SK-N-SH (cell line): ENCODE measurements at regions not wholly inside any gene's neighbourhood (a gene's known extent, or its start where the extent isn't known, plus 50 kb on each side); places are given as distances from the start of the nearest gene placed in this dataset.

Experiments
- CTCF ChIA-PET: fragments of 300-600, 350-600 bp; formaldehyde crosslinking; extraction: SDS; loops from one replicate; lab custom pipeline; 2021; lab: Yijun Ruan, JAX
- POLR2A ChIA-PET: fragments of 350-600 bp; sonication (Branson Sonifier 250); formaldehyde crosslinking; extraction: SDS; loops from one replicate; lab custom pipeline; 2020; ENCODE audit warnings: antibody characterized with exemption, inconsistent platforms; lab: Yijun Ruan, JAX
- DNase-seq: peaks from one replicate; pipeline ENCODE4 v3.0.0; 2012
- H2AFZ ChIP-seq: fragments of 200-600 bp; sonication (generic); 2 replicates; pipeline ENCODE4 v1.8.1; 2016; ENCODE audit warnings: antibody characterized with exemption, mild to moderate bottlenecking, low read depth
- H3F3A ChIP-seq: fragments of 200-600 bp; sonication (generic); replicated peaks from 2 replicates; pipeline ENCODE3; 2016; ENCODE audit warnings: antibody characterized with exemption, mild to moderate bottlenecking; ENCODE audit not compliant: insufficient read depth
- H3K27ac ChIP-seq, 2 experiments: fragments of 200-500 bp in 1 of 2; fragments of 200-600 bp in 1 of 2; sonication (Bioruptor generic) in 1 of 2; sonication (generic), shearing (Covaris generic) in 1 of 2; 2 replicates each; pipeline versions ENCODE4 v1.5.1 to v1.6.1; 2014 to 2016; ENCODE audit warnings: low read depth in 2 of 2, inconsistent platforms in 1 of 2, low read length in 1 of 2, mild to moderate bottlenecking in 1 of 2, mixed read lengths in 1 of 2
- H3K27me3 ChIP-seq: fragments of 200-600 bp; sonication (generic), shearing (Covaris generic); 2 replicates; pipeline ENCODE4 v1.6.1; 2016; ENCODE audit warnings: mixed run types; ENCODE audit not compliant: insufficient read depth
- H3K36me3 ChIP-seq, 2 experiments: fragments of 200-500 bp in 1 of 2; fragments of 200-600 bp in 1 of 2; sonication (Bioruptor generic) in 1 of 2; sonication (generic) in 1 of 2; replicated peaks in 1 of 2; 2 replicates each; pipeline versions ENCODE3 to v1.5.1; 2014 to 2016; ENCODE audit warnings: low read length in 1 of 2, mild to moderate bottlenecking in 1 of 2; ENCODE audit not compliant: insufficient read depth in 2 of 2, control insufficient read depth in 1 of 2
- H3K4me1 ChIP-seq, 2 experiments: fragments of 200-500 bp in 1 of 2; fragments of 200-600 bp in 1 of 2; sonication (Bioruptor generic) in 1 of 2; sonication (generic), shearing (Covaris generic) in 1 of 2; 2 replicates each; pipeline versions ENCODE4 v1.5.1 to v1.6.1; 2014 to 2016; ENCODE audit warnings: low read depth in 1 of 2, low read length in 1 of 2, mixed run types in 1 of 2; ENCODE audit not compliant: insufficient read depth in 2 of 2, control insufficient read depth in 1 of 2
- H3K4me2 ChIP-seq: fragments of 200-600 bp; sonication (generic), shearing (Covaris generic); 2 replicates; pipeline ENCODE4 v1.6.1; 2017; ENCODE audit warnings: mixed run types
- H3K4me3 ChIP-seq, 2 experiments: fragments of 200-500 bp in 1 of 2; fragments of 200-600 bp in 1 of 2; sonication (Bioruptor generic) in 1 of 2; sonication (generic), shearing (Covaris generic) in 1 of 2; 2 replicates each; pipeline versions ENCODE4 v1.5.1 to v1.8.1; 2014 to 2016; ENCODE audit warnings: low read depth in 2 of 2, inconsistent platforms in 1 of 2, low read length in 1 of 2, mild to moderate bottlenecking in 1 of 2, mixed read lengths in 1 of 2, moderate library complexity in 1 of 2
- H3K79me2 ChIP-seq: fragments of 200-600 bp; sonication (generic); 2 replicates; pipeline ENCODE4 v1.8.1; 2017; ENCODE audit warnings: mild to moderate bottlenecking; ENCODE audit not compliant: insufficient read depth
- H3K9ac ChIP-seq: fragments of 200-600 bp; sonication (generic); 2 replicates; pipeline ENCODE4 v1.6.1; 2017; ENCODE audit warnings: mixed run types
- H3K9me2 ChIP-seq: fragments of 200-600 bp; sonication (generic); 2 replicates; pipeline ENCODE4 v1.6.1; 2017; ENCODE audit warnings: mixed run types
- H3K9me3 ChIP-seq: fragments of 200-600 bp; sonication (generic); 2 replicates; pipeline ENCODE4 v1.6.1; 2017; ENCODE audit warnings: mixed run types, mild to moderate bottlenecking, moderate library complexity
- H4K20me1 ChIP-seq: fragments of 200-600 bp; sonication (generic); 2 replicates; pipeline ENCODE4 v1.6.1; 2017; ENCODE audit warnings: mild to moderate bottlenecking, mixed run types; ENCODE audit not compliant: insufficient read depth
- CHD2 ChIP-seq: fragments of 150-350 bp; IDR thresholded peaks from 2 replicates; pipeline ENCODE4 v1.6.1; 2018; ENCODE audit warnings: low read length; ENCODE audit not compliant: partially characterized antibody
- CTCF ChIP-seq: fragments of 200-600 bp; sonication (generic); IDR thresholded peaks from 2 replicates; pipeline ENCODE4 v1.6.1; 2017; ENCODE audit warnings: antibody characterized with exemption, mild to moderate bottlenecking, moderate library complexity
- EP300 ChIP-seq, 2 experiments: IDR thresholded peaks; 2 replicates each; pipeline versions ENCODE4 v1.4.0 to v1.6.1; 2012; ENCODE audit warnings: borderline replicate concordance in 1 of 2, low read depth in 1 of 2, low read length in 1 of 2
- FOSL2 ChIP-seq: IDR thresholded peaks from 2 replicates; pipeline ENCODE4 v1.4.0; 2012; ENCODE audit warnings: low read depth, mild to moderate bottlenecking, moderate library complexity, borderline replicate concordance
- GABPA ChIP-seq: IDR thresholded peaks from 2 replicates; pipeline ENCODE4 v1.4.0; 2012; ENCODE audit warnings: low read depth, mild to moderate bottlenecking
- MEF2A ChIP-seq: IDR thresholded peaks from 2 replicates; pipeline ENCODE4 v1.4.0; 2012; ENCODE audit warnings: low read depth, borderline replicate concordance
- NFIC ChIP-seq: IDR thresholded peaks from 2 replicates; pipeline ENCODE4 v1.4.0; 2012; ENCODE audit warnings: borderline replicate concordance
- NRF1 ChIP-seq: IDR thresholded peaks from 2 replicates; pipeline ENCODE4 v1.6.1; 2012; ENCODE audit warnings: low read depth, mild to moderate bottlenecking, low read length
- TCF12 ChIP-seq: IDR thresholded peaks from 2 replicates; pipeline ENCODE4 v1.4.0; 2012
- TEAD4 ChIP-seq: IDR thresholded peaks from 2 replicates; pipeline ENCODE4 v1.4.0; 2012; ENCODE audit warnings: mild to moderate bottlenecking, borderline replicate concordance; ENCODE audit not compliant: insufficient read depth
- YY1 ChIP-seq: IDR thresholded peaks from 2 replicates; pipeline ENCODE4 v1.4.0; 2012; ENCODE audit warnings: low read depth, mild to moderate bottlenecking
- WGBS: methylation state at CpG from one replicate; pipeline ENCODE4 v1.1.6; 2017; ENCODE audit warnings: low lambda C conversion rate; 5-methylcytosine and 5-hydroxymethylcytosine counted together
- TF ChIP-seq, protein P1 (sequence below): IDR thresholded peaks from 2 replicates; pipeline ENCODE4 v1.4.0; 2012; ENCODE audit warnings: low read depth
- TF ChIP-seq, protein P2 (sequence below): fragments of 150-350 bp; IDR thresholded peaks from 2 replicates; pipeline ENCODE4 v1.6.1; 2017; ENCODE audit warnings: antibody characterized with exemption, low read length, low read depth, borderline replicate concordance
- TF ChIP-seq, protein P3 (sequence below): IDR thresholded peaks from 2 replicates; pipeline ENCODE4 v1.4.0; 2012; ENCODE audit warnings: low read depth, borderline replicate concordance
- TF ChIP-seq, protein P4 (sequence below): IDR thresholded peaks from 2 replicates; pipeline ENCODE4 v1.6.1; 2012; ENCODE audit warnings: mild to moderate bottlenecking, low read depth, low read length, moderate library complexity
- TF ChIP-seq, protein P5 (sequence below): fragments of 150-350 bp; IDR thresholded peaks from 2 replicates; pipeline ENCODE4 v1.6.1; 2016; ENCODE audit warnings: mild to moderate bottlenecking, low read depth, low read length

GRCh38 chr10:47092376-47092775 is 181.1 kb downstream of the PTPN20 start:
- no peaks in the 10 kb centered on the region for H3K36me3 ChIP-seq
- 50% methylated on average over 1 of the region's 4 CpGs for WGBS
- TF ChIP-seq NRF1 (no peak), TEAD4 (no peak)
- TF ChIP-seq, protein P1, sequence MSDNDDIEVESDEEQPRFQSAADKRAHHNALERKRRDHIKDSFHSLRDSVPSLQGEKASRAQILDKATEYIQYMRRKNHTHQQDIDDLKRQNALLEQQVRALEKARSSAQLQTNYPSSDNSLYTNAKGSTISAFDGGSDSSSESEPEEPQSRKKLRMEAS, result no peak
- TF ChIP-seq, protein P2, sequence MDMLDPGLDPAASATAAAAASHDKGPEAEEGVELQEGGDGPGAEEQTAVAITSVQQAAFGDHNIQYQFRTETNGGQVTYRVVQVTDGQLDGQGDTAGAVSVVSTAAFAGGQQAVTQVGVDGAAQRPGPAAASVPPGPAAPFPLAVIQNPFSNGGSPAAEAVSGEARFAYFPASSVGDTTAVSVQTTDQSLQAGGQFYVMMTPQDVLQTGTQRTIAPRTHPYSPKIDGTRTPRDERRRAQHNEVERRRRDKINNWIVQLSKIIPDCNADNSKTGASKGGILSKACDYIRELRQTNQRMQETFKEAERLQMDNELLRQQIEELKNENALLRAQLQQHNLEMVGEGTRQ, result no peak
- no peak for DNase-seq
- H3K4me2 ChIP-seq, result no peak overlapping the region
- no peak overlapping the region for H2AFZ ChIP-seq
- no peaks in the 10 kb centered on the region for H4K20me1 ChIP-seq
- POLR2A ChIA-PET, result no interaction called here
- H3K4me3 ChIP-seq, result no peak overlapping the region
- H3K27me3 ChIP-seq, result no peaks in the 10 kb centered on the region
- no peak overlapping the region for H3K27ac ChIP-seq
- H3K9me3 ChIP-seq, result no peaks in the 10 kb centered on the region
- no peaks in the 10 kb centered on the region for H3K9me2 ChIP-seq
- H3K4me1 ChIP-seq, result peaks cover 0 to 9% of the 10 kb centered on the region in 2 experiments; a peak in 1 of 4 replicates
- H3F3A ChIP-seq, result no peaks in the 10 kb centered on the region
- no peaks in the 10 kb centered on the region for H3K79me2 ChIP-seq
- CTCF ChIA-PET, result interaction anchor here (1.0 kb wide), 1 partner anchor 43 kb away, joined by 3 read pairs; no protein-coding TSS in a partner anchor
- H3K9ac ChIP-seq, result no peak overlapping the region

GRCh38 chr10:47092831-47093230 is 181.6 kb downstream of the PTPN20 start:
- H3K9ac ChIP-seq, result no peak overlapping the region
- H3F3A ChIP-seq, result no peaks in the 10 kb centered on the region
- H3K4me3 ChIP-seq, result no peak overlapping the region
- H4K20me1 ChIP-seq, result no peaks in the 10 kb centered on the region
- WGBS, result 55% methylated on average over 3 of the region's 5 CpGs
- H3K27me3 ChIP-seq, result no peaks in the 10 kb centered on the region
- peaks cover 0 to 9% of the 10 kb centered on the region in 2 experiments; a peak in 1 of 4 replicates for H3K4me1 ChIP-seq
- no peaks in the 10 kb centered on the region for H3K36me3 ChIP-seq
- no peaks in the 10 kb centered on the region for H3K79me2 ChIP-seq
- no peaks in the 10 kb centered on the region for H3K9me3 ChIP-seq
- no peaks in the 10 kb centered on the region for H3K9me2 ChIP-seq
- H3K4me2 ChIP-seq, result no peak overlapping the region
- no peak overlapping the region for H2AFZ ChIP-seq
- no peak for DNase-seq
- ChIA-PET CTCF (interaction anchor here (1.0 kb wide), 1 partner anchor 44 kb away, joined by 3 read pairs; no protein-coding TSS in a partner anchor), POLR2A (no interaction called here)
- H3K27ac ChIP-seq, result no peak overlapping the region
- TF ChIP-seq EP300 (IDR thresholded peaks at IDR 0.05; ENCODE audit: borderline replicate concordance in 1 of 2, low read depth in 1 of 2, low read length in 1 of 2) (no peak), GABPA (no peak), CHD2 (no peak), TCF12 (no peak), YY1 (no peak), NRF1 (no peak), MEF2A (no peak), CTCF (no peak), FOSL2 (no peak), NFIC (no peak)
- TF ChIP-seq, protein P3, sequence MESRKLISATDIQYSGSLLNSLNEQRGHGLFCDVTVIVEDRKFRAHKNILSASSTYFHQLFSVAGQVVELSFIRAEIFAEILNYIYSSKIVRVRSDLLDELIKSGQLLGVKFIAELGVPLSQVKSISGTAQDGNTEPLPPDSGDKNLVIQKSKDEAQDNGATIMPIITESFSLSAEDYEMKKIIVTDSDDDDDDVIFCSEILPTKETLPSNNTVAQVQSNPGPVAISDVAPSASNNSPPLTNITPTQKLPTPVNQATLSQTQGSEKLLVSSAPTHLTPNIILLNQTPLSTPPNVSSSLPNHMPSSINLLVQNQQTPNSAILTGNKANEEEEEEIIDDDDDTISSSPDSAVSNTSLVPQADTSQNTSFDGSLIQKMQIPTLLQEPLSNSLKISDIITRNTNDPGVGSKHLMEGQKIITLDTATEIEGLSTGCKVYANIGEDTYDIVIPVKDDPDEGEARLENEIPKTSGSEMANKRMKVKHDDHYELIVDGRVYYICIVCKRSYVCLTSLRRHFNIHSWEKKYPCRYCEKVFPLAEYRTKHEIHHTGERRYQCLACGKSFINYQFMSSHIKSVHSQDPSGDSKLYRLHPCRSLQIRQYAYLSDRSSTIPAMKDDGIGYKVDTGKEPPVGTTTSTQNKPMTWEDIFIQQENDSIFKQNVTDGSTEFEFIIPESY, result no peak
- TF ChIP-seq, protein P4, sequence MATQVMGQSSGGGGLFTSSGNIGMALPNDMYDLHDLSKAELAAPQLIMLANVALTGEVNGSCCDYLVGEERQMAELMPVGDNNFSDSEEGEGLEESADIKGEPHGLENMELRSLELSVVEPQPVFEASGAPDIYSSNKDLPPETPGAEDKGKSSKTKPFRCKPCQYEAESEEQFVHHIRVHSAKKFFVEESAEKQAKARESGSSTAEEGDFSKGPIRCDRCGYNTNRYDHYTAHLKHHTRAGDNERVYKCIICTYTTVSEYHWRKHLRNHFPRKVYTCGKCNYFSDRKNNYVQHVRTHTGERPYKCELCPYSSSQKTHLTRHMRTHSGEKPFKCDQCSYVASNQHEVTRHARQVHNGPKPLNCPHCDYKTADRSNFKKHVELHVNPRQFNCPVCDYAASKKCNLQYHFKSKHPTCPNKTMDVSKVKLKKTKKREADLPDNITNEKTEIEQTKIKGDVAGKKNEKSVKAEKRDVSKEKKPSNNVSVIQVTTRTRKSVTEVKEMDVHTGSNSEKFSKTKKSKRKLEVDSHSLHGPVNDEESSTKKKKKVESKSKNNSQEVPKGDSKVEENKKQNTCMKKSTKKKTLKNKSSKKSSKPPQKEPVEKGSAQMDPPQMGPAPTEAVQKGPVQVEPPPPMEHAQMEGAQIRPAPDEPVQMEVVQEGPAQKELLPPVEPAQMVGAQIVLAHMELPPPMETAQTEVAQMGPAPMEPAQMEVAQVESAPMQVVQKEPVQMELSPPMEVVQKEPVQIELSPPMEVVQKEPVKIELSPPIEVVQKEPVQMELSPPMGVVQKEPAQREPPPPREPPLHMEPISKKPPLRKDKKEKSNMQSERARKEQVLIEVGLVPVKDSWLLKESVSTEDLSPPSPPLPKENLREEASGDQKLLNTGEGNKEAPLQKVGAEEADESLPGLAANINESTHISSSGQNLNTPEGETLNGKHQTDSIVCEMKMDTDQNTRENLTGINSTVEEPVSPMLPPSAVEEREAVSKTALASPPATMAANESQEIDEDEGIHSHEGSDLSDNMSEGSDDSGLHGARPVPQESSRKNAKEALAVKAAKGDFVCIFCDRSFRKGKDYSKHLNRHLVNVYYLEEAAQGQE, result no peak
- TF ChIP-seq, protein P5, sequence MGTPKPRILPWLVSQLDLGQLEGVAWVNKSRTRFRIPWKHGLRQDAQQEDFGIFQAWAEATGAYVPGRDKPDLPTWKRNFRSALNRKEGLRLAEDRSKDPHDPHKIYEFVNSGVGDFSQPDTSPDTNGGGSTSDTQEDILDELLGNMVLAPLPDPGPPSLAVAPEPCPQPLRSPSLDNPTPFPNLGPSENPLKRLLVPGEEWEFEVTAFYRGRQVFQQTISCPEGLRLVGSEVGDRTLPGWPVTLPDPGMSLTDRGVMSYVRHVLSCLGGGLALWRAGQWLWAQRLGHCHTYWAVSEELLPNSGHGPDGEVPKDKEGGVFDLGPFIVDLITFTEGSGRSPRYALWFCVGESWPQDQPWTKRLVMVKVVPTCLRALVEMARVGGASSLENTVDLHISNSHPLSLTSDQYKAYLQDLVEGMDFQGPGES, result no peak
